GM08714 (cell line): ENCODE measurements at regions not wholly inside any gene's neighbourhood (a gene's known extent, or its start where the extent isn't known, plus 50 kb on each side); places are given as distances from the start of the nearest gene placed in this dataset.

Experiments used
- H3K4me3 ChIP-seq: fragments of 200-500 bp; sonication (Bioruptor generic); 2 replicates; pipeline ENCODE4 v1.5.1; 2014; ENCODE audit warnings: mild to moderate bottlenecking, low read length, inconsistent platforms
- ZNF274 ChIP-seq: IDR thresholded peaks from 2 replicates; pipeline ENCODE4 v1.6.1; 2012; ENCODE audit warnings: mild to moderate bottlenecking, low read depth, low read length

DNA sequence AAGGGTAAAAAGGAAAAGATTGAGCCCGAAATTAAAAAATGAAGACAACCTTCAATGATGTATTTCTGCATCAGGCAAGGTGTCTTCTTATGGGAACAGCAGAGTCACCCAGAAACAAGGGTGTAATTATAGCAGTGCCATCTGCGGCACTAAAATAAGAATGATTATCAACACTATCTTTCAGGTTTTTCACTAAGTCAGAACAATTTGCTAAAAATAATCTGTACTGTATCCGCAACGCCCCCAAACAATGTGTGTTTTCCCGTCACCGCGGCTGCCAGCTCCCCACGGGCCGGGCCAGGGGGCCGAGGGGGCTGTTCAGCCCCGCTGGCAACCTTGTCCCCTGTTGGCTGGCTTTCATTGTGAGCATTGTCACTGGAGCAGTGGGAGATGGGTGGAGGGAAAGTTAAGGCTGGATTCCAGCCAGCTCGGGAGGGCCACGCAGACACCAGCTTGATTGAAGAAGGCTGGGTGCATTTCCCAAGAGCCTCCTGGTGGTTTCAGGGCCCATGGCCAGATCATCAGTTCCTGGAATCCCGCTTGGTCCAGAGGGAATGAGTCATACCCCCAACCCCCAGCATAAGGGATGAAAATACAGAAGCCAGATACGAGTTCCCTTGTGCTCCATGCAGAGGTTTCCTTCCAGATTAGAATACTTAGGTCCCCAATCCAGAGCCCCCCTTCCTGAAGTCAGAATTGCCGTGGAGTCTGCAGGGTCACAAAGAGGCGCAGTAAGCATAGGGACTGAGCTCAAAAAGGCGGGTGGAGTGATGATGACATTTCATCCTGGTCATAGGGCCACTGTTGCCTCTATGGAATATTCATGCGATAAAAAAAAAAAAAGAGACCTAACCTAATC, 90.2 kb upstream of the KLF13 start:
- no peak for TF ChIP-seq ZNF274
- H3K4me3 ChIP-seq, result no peak overlapping the region

DNA sequence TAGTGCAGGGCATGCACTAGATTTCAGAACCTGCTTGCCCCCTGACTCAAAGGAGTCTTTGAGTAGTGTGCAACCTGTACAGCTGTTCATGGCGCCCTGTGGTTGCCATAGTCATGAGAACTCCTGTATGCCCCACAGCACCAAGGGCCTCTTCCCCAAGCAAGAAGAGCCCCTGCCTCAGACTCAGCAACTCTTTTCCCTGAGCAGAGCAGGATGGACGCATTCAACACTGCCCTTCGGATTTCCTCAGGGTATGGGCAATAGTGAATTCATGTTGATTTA, 89.7 kb upstream of the KLF13 start:
- no peak overlapping the region for H3K4me3 ChIP-seq
- TF ChIP-seq ZNF274, result no peak

GRCh38 chr15:31238906-31239305, 87.7 kb upstream of the KLF13 start:
- no peak for TF ChIP-seq ZNF274
- H3K4me3 ChIP-seq, result no peak overlapping the region

- no peak for TF ChIP-seq ZNF274
- no peak overlapping the region for H3K4me3 ChIP-seq
Observed at GRCh38 chr15:31239409-31239808, 87.2 kb upstream of the KLF13 start.

GRCh38 chr15:31241888-31242522, 84.6 kb upstream of the KLF13 start:
- TF ChIP-seq ZNF274, result no peak
- no peak overlapping the region for H3K4me3 ChIP-seq

GRCh38 chr15:31243895-31244294, 82.7 kb upstream of the KLF13 start:
- no peak overlapping the region for H3K4me3 ChIP-seq
- TF ChIP-seq ZNF274, result no peak

GRCh38 chr15:31245135-31245689, 81.4 kb upstream of the KLF13 start:
- H3K4me3 ChIP-seq, result no peak overlapping the region

DNA sequence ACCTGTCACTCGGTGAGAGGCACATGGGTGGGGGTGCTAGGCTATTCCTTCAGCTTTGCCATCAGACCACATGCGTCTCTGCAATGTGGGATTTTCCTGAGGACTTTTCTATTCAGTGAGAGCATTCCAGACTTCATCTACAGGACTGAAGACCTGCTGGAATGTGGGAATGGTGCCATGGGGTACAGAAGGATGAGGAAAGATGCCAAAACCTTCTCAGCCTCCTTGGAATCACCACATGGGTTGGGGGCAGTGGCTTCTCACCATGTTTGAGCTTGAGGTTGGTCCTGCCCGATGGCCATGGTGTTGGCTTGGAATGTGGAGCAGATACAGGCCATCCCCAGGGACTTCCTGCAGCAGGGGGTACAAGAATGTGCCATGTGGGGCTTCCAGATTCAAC, 80.9 kb upstream of the KLF13 start:
- no peak overlapping the region for H3K4me3 ChIP-seq
- no peak for TF ChIP-seq ZNF274

More at GRCh38 chr15:31245135-31245689, 81.4 kb upstream of the KLF13 start:
- TF ChIP-seq ZNF274, result no peak

DNA sequence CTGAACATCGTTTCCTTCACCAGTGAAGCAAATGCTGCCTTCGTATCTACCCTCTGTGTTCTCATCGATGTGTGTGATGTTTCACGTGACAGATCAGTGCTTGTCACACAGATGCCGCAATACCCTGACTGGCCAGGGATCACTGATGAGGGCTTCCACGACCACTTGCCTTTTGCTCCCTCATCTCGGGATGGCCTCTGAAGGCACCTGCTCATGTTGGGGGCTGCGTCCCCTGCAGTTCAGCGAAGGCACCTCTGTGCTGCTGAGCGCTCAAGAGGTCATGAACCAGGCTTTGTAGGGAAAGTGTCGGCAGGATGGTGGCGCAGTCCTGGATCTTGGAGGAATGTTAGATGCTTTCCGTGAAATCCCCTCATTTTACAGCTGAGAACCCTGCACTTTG, 79.2 kb upstream of the KLF13 start:
- no peak for TF ChIP-seq ZNF274
- H3K4me3 ChIP-seq, result no peak overlapping the region

DNA sequence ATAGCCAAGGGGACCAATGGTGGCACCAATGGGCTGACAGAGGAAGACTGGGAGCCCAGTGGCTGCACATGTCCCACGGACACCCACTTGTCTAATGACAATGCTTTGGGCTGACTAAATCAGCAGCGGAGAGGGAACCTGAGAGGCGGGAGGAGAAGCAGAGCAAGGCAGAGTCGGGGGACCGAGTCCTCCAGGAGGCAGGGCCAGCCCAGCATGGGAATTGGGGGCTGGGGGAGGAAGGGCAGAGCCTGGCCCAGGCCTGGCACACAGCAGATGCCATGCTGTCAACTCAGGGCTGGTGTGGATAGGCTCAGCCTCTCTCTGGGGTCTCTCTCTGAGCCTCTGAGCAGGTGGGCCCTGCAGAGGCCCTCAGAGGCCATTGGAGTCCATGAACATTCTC, 78.4 kb upstream of the KLF13 start:
- no peak overlapping the region for H3K4me3 ChIP-seq
- no peak for TF ChIP-seq ZNF274

DNA sequence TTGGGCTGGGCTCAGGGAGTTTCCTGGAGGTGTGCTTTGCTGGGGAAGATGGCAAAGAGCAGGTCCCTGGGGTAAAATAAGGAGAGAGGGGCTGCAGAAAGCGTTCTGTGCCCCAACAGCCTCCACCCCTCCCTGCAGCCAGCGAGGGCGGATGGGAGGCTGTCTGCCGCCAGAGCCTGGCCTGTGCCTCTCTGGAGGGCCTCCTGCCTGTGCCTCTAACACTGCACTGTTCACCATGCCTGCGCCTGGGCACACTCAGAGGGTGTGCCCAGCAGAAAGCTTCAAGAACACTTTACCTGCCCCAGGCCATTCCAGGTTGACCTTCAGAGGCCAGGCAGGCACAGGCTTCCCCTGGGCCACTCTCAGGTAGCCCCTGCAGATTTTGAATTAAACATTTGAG, 77.7 kb upstream of the KLF13 start:
- no peak overlapping the region for H3K4me3 ChIP-seq
- no peak for TF ChIP-seq ZNF274

DNA sequence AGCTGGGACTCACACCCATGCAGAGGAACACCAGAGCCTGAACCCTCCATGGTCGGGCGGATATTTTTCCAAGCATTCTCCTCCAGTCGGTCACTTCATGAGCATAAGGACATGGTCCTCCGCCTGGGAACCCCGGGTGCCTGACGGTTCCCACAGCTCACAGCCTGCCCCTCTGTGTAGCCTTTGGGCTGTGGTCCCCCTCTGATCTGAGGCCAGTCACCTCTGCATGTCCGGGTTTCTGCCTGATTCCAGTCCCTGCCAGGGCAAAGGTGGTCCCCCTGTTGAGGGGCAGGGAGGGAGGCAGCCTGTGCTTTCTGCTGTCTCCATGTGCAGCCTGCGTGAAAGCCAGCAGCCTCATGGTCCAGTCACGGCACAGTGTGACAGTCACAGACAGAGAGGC, 76.6 kb upstream of the KLF13 start:
- no peak overlapping the region for H3K4me3 ChIP-seq
- TF ChIP-seq ZNF274, result no peak

DNA sequence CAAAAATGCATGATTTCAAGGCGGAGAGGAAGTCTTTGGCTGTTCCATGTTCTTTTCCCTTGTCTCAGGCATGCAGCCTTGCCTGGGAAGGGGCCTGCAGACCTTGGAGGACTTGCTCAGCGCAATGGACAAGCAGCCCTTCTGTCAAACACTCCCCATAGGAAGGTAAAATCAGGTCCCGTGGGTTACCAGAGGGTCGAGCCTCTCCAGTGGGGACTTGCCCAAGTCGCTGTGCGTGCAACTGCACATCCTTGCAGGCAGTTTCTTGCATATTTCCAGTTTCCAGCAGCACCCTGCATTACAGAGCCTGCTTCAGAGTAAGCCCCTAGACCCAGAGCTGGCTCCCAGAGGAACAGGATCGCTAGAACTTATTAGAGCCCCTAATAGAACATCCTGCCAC, 75.5 kb upstream of the KLF13 start:
- no peak for TF ChIP-seq ZNF274
- H3K4me3 ChIP-seq, result no peak overlapping the region

- TF ChIP-seq ZNF274, result no peak
- H3K4me3 ChIP-seq, result no peak overlapping the region
Observed at GRCh38 chr15:31252171-31252785, 74.4 kb upstream of the KLF13 start.
